Heart left ventricle (tissue), 13 donors: ENCODE measurements at regions not wholly inside any gene's neighbourhood (a gene's known extent, or its start where the extent isn't known, plus 50 kb on each side); places are given as distances from the start of the nearest gene placed in this dataset.

Experiments
- CTCF ChIP-seq, 12 donors: fragments of 200-600 bp; sonication (generic) in 4 of 12; IDR thresholded peaks; one replicate each; pipeline versions ENCODE4 v1.5.0 to v1.8.0; 2018 to 2022; ENCODE audit warnings: antibody characterized with exemption in 12 of 12, mild to moderate bottlenecking in 5 of 12
- POLR2A ChIP-seq, 2 donors: fragments of 450-650 bp; IDR thresholded peaks; one replicate each; pipeline ENCODE4 v1.6.1; 2017; ENCODE audit warnings: antibody characterized with exemption in 2 of 2, mild to moderate bottlenecking in 2 of 2, moderate library complexity in 2 of 2
- donor health status: ischemic (EF 13 %, LVEDD 7.1; RV severe dilation, severe dysfunction).
- donor health status: DM: no; HTN: yes; CAD: no.
- donor health status: DM: no; HTN: no; CAD: no.
- donor health status: ischemic (EF 25% LVEDD 6.9; RV normal size, moderate dysfunction).
- donor health status: ischemic (EF 25% LVEDD 5.7; RV mildly dilated, moderate dysfunction).
- donor health status: ischemic (EF 35%, LVEDD 5.7; RV mildly dilated, moderate dysfunction).
- donor health status: nonischemic (EF 11% LVEDD 7.7; RV severe dilation, severe dysfunction).
- donor health status: DM: yes; HTN: yes; CAD: no.
- donor health status: PGD.
- donor health status: ischemic (EF 29% LVEDD 5.4; RV normal size, mild dysfunction).
- donor health status: nonischemic (EF 23%, LVEDD 6.1; RV moderate dilation, normal function).

GRCh38 chr4:36000941-36001557 lies 243.3 kb downstream of the ARAP2 start:
- no peak for TF ChIP-seq POLR2A (IDR thresholded peaks at IDR 0.05)
- no peak for TF ChIP-seq CTCF (IDR thresholded peaks at IDR 0.05)
